K562 (cell line): ENCODE measurements at regions not wholly inside any gene's neighbourhood (a gene's known extent, or its start where the extent isn't known, plus 50 kb on each side); places are given as distances from the start of the nearest gene placed in this dataset.
"Not testable (repeated sequence)": the region's sequence is repeated elsewhere in the genome, so short reads cannot be mapped to it uniquely, and the experiment has no call there.

ENCODE experiments used
- ATAC-seq: fragments of 200-7000 bp; cut with Tn5 transposase; 3 replicates; pipeline ENCODE4 v1.9.1; 2020; ENCODE audit warnings: moderate library complexity
- BruUV-seq: library from RNA; stranded (reverse); fragments of 400-500 nt; replicated peaks from 2 replicates; lab custom pipeline; 2021; lab: Mats Ljungman, UMichigan
- CTCF ChIA-PET: fragments of 300-600 bp; formaldehyde crosslinking; extraction: SDS; loops from one replicate; lab custom pipeline; 2021; ENCODE audit warnings: low intra/inter-chr PET ratio; lab: Yijun Ruan, JAX
- POLR2A ChIA-PET: fragments of 300-600, 350-650 bp; sonication (Branson Sonifier 250); formaldehyde crosslinking; extraction: SDS; loops from one replicate; lab custom pipeline; 2021; ENCODE audit warnings: antibody characterized with exemption, inconsistent platforms; lab: Yijun Ruan, JAX
- DNase-seq, 4 experiments: peaks; one replicate each; pipeline versions ENCODE4 v3.0.0 to v3.0.0-alpha.2; 2011 to 2018; ENCODE audit warnings: low spot score in 3 of 4, mixed read lengths in 3 of 4; ENCODE audit errors: extremely low read depth in 1 of 4
- FAIRE-seq: peaks from 2 replicates; lab custom pipeline; 2011; peaks lifted over from hg19 to GRCh38; lab: Jason Lieb, UNC
- H2AFZ ChIP-seq: 2 replicates; pipeline ENCODE4 v1.6.0; 2011; ENCODE audit warnings: low read depth, low read length, control low read depth, inconsistent platforms
- H3K27ac ChIP-seq: fragments of 200-600 bp; 3 replicates; pipeline ENCODE4 v1.8.0; 2011; ENCODE audit warnings: low read depth, mild to moderate bottlenecking, control low read depth, inconsistent platforms, low read length, moderate library complexity, mixed read lengths; ENCODE audit errors: extremely low read depth
- H3K27me3 ChIP-seq, 2 experiments: fragments of 300-600 bp in 1 of 2; 2 replicates in 1 of 2; 3 replicates in 1 of 2; pipeline versions ENCODE4 v1.6.0 to v1.8.0; 2011; ENCODE audit warnings: inconsistent platforms in 2 of 2, low read length in 2 of 2, mild to moderate bottlenecking in 1 of 2, mixed read lengths in 1 of 2, moderate library complexity in 1 of 2; ENCODE audit not compliant: control insufficient read depth in 2 of 2, insufficient read depth in 2 of 2
- H3K36me3 ChIP-seq: fragments of 300-600 bp; 3 replicates; pipeline ENCODE4 v1.8.0; 2011; ENCODE audit warnings: mild to moderate bottlenecking, low read length, inconsistent platforms; ENCODE audit not compliant: control insufficient read depth, insufficient read depth
- H3K4me1 ChIP-seq, 2 experiments: fragments of 200-600 bp in 1 of 2; replicated peaks in 1 of 2; 2 replicates in 1 of 2; 3 replicates in 1 of 2; pipeline versions ENCODE4 v1.5.1 to v1.8.0; 2011; ENCODE audit warnings: inconsistent platforms in 2 of 2, low read length in 2 of 2, mild to moderate bottlenecking in 1 of 2, mixed read lengths in 1 of 2, moderate library complexity in 1 of 2; ENCODE audit not compliant: control insufficient read depth in 2 of 2, insufficient read depth in 2 of 2
- H3K4me2 ChIP-seq: 2 replicates; pipeline ENCODE4 v1.6.1; 2011; ENCODE audit warnings: low read length, control low read depth, inconsistent platforms, mixed read lengths; ENCODE audit not compliant: insufficient read depth
- H3K4me3 ChIP-seq: fragments of 200-600 bp; sonication (generic), shearing (Covaris generic); 2 replicates; pipeline ENCODE4 v1.5.1; 2016; ENCODE audit warnings: control low read depth, inconsistent platforms
- H3K79me2 ChIP-seq: fragments of 200-600 bp; 3 replicates; pipeline ENCODE4 v1.8.0; 2011; ENCODE audit warnings: low read length, inconsistent platforms; ENCODE audit not compliant: control insufficient read depth, insufficient read depth
- H3K9ac ChIP-seq, 2 experiments: 2 replicates each; pipeline versions ENCODE4 v1.6.0 to v1.6.1; 2011; ENCODE audit warnings: low read depth in 2 of 2, low read length in 2 of 2, control low read depth in 1 of 2, inconsistent platforms in 1 of 2, mild to moderate bottlenecking in 1 of 2, mixed read lengths in 1 of 2; ENCODE audit not compliant: insufficient read depth in 1 of 2
- H3K9me1 ChIP-seq: one replicate; pipeline ENCODE4 v1.6.0; 2011; ENCODE audit warnings: inconsistent platforms, mild to moderate bottlenecking, low read length, moderate library complexity; ENCODE audit not compliant: control insufficient read depth, insufficient read depth
- H3K9me3 ChIP-seq: replicated peaks from 2 replicates; pipeline ENCODE4 v1.5.1; 2011; ENCODE audit warnings: low read depth, low read length, inconsistent platforms; ENCODE audit not compliant: control insufficient read depth, insufficient read depth
- H4K20me1 ChIP-seq: replicated peaks from 2 replicates; pipeline ENCODE4 v1.6.1; 2011; ENCODE audit warnings: low read length, inconsistent platforms, mixed read lengths; ENCODE audit not compliant: control insufficient read depth, insufficient read depth
- FOXK1 ChIP-seq: sonication (generic); formaldehyde crosslinking; IDR thresholded peaks from 2 replicates; pipeline ENCODE4 v1.8.0; 2022; ENCODE audit warnings: missing genetic modification reagents, mild to moderate bottlenecking, borderline replicate concordance
- ZNF57 ChIP-seq: fragments of 450-650 bp; formaldehyde crosslinking; IDR thresholded peaks from 2 replicates; pipeline ENCODE4 v1.4.0; 2020; ENCODE audit warnings: mild to moderate bottlenecking, moderate library complexity
- ZNF586 ChIP-seq: fragments of 450-650 bp; formaldehyde crosslinking; conservative IDR thresholded peaks from 2 replicates; pipeline ENCODE4 v1.4.0; 2020; ENCODE audit warnings: mild to moderate bottlenecking, moderate library complexity
- WGBS: fragments of 100-300 bp; shearing (Covaris generic); methylation state at CpG from one replicate; pipeline ENCODE4 v1.1.6; 2016; ENCODE audit warnings: low coverage, mixed read lengths; ENCODE audit not compliant: insufficient coverage; ENCODE audit errors: missing lambda C conversion rate; 5-methylcytosine and 5-hydroxymethylcytosine counted together
- in situ Hi-C: fragments of 300-500 bp; cut with MboI; formaldehyde crosslinking; loops from 4 replicates; pipeline ENCODE4 v1.15.0; 2018; ENCODE audit warnings: inconsistent platforms, mixed read lengths
- intact Hi-C: fragments of 100-400 bp; cut with micrococcal nuclease; formaldehyde crosslinking; loops from 2 replicates; pipeline ENCODE4 v1.14.2; 2022

GRCh38 chr14:44453433-44454171 is 53.5 kb downstream of the FSCB start:
- H3K36me3 ChIP-seq, result no peaks in the 10 kb centered on the region
- TF ChIP-seq FOXK1 (CRISPR knock-in tag) (no peak), ZNF586 (no peak)
- in situ Hi-C loops, result no loop called here
- no peak overlapping the region for H3K4me2 ChIP-seq
- no peaks in the 10 kb centered on the region for H3K9me1 ChIP-seq
- no peaks in the 10 kb centered on the region for H3K4me1 ChIP-seq
- no peaks in the 10 kb centered on the region for H4K20me1 ChIP-seq
- ATAC-seq, result no peak
- no TSS peak for BruUV-seq
- intact Hi-C loops, result no loop called here
- no peaks in the 10 kb centered on the region for H3K79me2 ChIP-seq
- DNase-seq, result no peak
- H3K27me3 ChIP-seq, result no peaks in the 10 kb centered on the region
- H3K9ac ChIP-seq, result no peak overlapping the region
- no peak for FAIRE-seq
- H2AFZ ChIP-seq, result no peak overlapping the region
- 6% methylated on average over 6 of the region's 6 CpGs for WGBS
- H3K9me3 ChIP-seq, result 0 out of 2 replicates have a peak, but pooled peaks cover 2% of the 10 kb centered on the region
- no peak overlapping the region for H3K27ac ChIP-seq
- CTCF ChIA-PET, result no interaction called here
- POLR2A ChIA-PET, result no interaction called here
- H3K4me3 ChIP-seq, result no peak overlapping the region

- in situ Hi-C loops, H3K9ac ChIP-seq, CTCF ChIA-PET, intact Hi-C loops, POLR2A ChIA-PET, H4K20me1 ChIP-seq, H3K9me3 ChIP-seq, H3K79me2 ChIP-seq, BruUV-seq, H3K27me3 ChIP-seq, ATAC-seq, H3K36me3 ChIP-seq, H3K4me2 ChIP-seq, H3K9me1 ChIP-seq, DNase-seq, H3K27ac ChIP-seq, FAIRE-seq, H3K4me1 ChIP-seq, H2AFZ ChIP-seq, H3K4me3 ChIP-seq: not testable (repeated sequence)
- TF ChIP-seq ZNF57, result peak; percentile 98
- 7% methylated on average over 3 of the region's 3 CpGs for WGBS
These were observed 56.9 kb downstream of the FSCB start for GRCh38 chr14:44450232-44450631.
